ENCODE measurements at regions not wholly inside any gene's neighbourhood (a gene's known extent, or its start where the extent isn't known, plus 50 kb on each side); places are given as distances from the start of the nearest gene placed in this dataset.

GRCh38 chr15:37582852-37583251, 351.6 kb upstream of the TMCO5A start:
- H3K4me3 ChIP-seq (ENCODE audit: low read depth, low read length), result no peak overlapping the region
- H3K27ac ChIP-seq (ENCODE audit: low read depth, low read length), result no peak overlapping the region
- no peaks in the 10 kb centered on the region for H3K27me3 ChIP-seq (ENCODE audit: control insufficient read depth, insufficient read depth, low read length)
- no peaks in the 10 kb centered on the region for H3K36me3 ChIP-seq (ENCODE audit: control insufficient read depth, insufficient read depth, low read length)
- peaks cover 5% of the 10 kb centered on the region for H3K9me3 ChIP-seq (ENCODE audit: control insufficient read depth, insufficient read depth, low read length)
- WGBS (ENCODE audit: insufficient coverage), result 97% methylated on average over 5 of the region's 5 CpGs
- no peak for DNase-seq (ENCODE audit: low read depth in 4 of 6, low spot score in 6 of 6)
- H3K4me1 ChIP-seq (ENCODE audit: control insufficient read depth, insufficient read depth, low read length), result no peaks in the 10 kb centered on the region

DNA sequence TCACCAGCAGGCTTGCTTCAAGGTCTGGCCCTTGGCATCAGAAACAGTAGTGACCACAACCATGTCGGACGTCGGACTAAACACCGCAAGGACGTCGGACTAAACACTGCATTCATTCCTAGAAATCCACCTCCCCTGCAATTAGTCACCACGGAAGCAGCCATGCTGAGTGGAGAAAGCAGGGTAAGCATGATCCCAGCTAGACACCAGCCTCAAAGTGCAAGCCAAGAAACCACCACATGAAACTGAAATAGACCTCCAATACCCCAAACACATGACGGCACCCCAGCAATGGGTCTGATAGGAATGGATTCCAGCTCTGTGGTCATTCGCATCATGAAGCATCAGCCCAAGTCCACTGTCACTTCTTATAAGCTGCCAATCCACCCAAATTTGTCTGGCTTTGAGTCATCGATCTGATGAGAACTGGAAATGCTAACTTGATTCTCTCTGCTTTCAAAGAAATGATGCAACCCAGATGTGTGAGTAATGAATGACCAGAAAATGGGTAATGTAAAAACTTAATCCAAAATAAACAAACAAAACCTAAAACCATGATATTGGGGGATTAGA, 348.3 kb upstream of the TMCO5A start:
- no peaks in the 10 kb centered on the region for H3K4me1 ChIP-seq (ENCODE audit: control insufficient read depth, insufficient read depth, low read length)
- DNase-seq (ENCODE audit: low read depth in 4 of 6, low spot score in 6 of 6), result no peak

GRCh38 chr15:37586976-37587375, 347.5 kb upstream of the TMCO5A start:
- no peak overlapping the region for H3K4me3 ChIP-seq (ENCODE audit: low read depth, low read length)
- 85% methylated on average over 4 of the region's 7 CpGs for whole genome bisulfite sequencing (ENCODE audit: insufficient coverage)
- H3K4me1 ChIP-seq (ENCODE audit: control insufficient read depth, insufficient read depth, low read length), result no peaks in the 10 kb centered on the region
- no peak for DNase-seq (ENCODE audit: low read depth in 4 of 6, low spot score in 6 of 6)
- H3K36me3 ChIP-seq (ENCODE audit: control insufficient read depth, insufficient read depth, low read length), result no peaks in the 10 kb centered on the region
- H3K27ac ChIP-seq (ENCODE audit: low read depth, low read length), result no peak overlapping the region
- H3K9me3 ChIP-seq (ENCODE audit: control insufficient read depth, insufficient read depth, low read length), result peaks cover 4% of the 10 kb centered on the region
- no peaks in the 10 kb centered on the region for H3K27me3 ChIP-seq (ENCODE audit: control insufficient read depth, insufficient read depth, low read length)

More for the DNA sequence above, 348.3 kb upstream of the TMCO5A start:
- 95% methylated on average over 8 of the region's 10 CpGs for WGBS (ENCODE audit: insufficient coverage)
- Histone ChIP-seq H3K4me3 (ENCODE audit: low read depth, low read length) (no peak overlapping the region), H3K27ac (ENCODE audit: low read depth, low read length) (no peak overlapping the region), H3K36me3 (ENCODE audit: control insufficient read depth, insufficient read depth, low read length) (no peaks in the 10 kb centered on the region), H3K27me3 (ENCODE audit: control insufficient read depth, insufficient read depth, low read length) (no peaks in the 10 kb centered on the region), H3K9me3 (ENCODE audit: control insufficient read depth, insufficient read depth, low read length) (peaks cover 5% of the 10 kb centered on the region)

GRCh38 chr15:37594417-37594816, 340.0 kb upstream of the TMCO5A start:
- no peak overlapping the region for H3K27ac ChIP-seq (ENCODE audit: low read depth, low read length)
- 71% methylated on average over 1 of the region's 2 CpGs for WGBS (ENCODE audit: insufficient coverage)
- peak in 1 of 6 donors; percentile 37 for DNase-seq (ENCODE audit: low read depth in 4 of 6, low spot score in 6 of 6)

GRCh38 chr15:37595426-37595970, 338.9 kb upstream of the TMCO5A start:
- DNase-seq (ENCODE audit: low read depth in 4 of 6, low spot score in 6 of 6), result peak in 1 of 6 donors; percentile 34

More at GRCh38 chr15:37594417-37594816, 340.0 kb upstream of the TMCO5A start:
- Histone ChIP-seq H3K4me3 (ENCODE audit: low read depth, low read length) (no peak overlapping the region), H3K27me3 (ENCODE audit: control insufficient read depth, insufficient read depth, low read length) (no peaks in the 10 kb centered on the region), H3K36me3 (ENCODE audit: control insufficient read depth, insufficient read depth, low read length) (no peaks in the 10 kb centered on the region), H3K9me3 (ENCODE audit: control insufficient read depth, insufficient read depth, low read length) (no peaks in the 10 kb centered on the region), H3K4me1 (ENCODE audit: control insufficient read depth, insufficient read depth, low read length) (no peaks in the 10 kb centered on the region)

GRCh38 chr15:37599156-37599555, 335.3 kb upstream of the TMCO5A start:
- Histone ChIP-seq H3K27me3 (ENCODE audit: control insufficient read depth, insufficient read depth, low read length) (no peaks in the 10 kb centered on the region), H3K27ac (ENCODE audit: low read depth, low read length) (no peak overlapping the region), H3K4me1 (ENCODE audit: control insufficient read depth, insufficient read depth, low read length) (no peaks in the 10 kb centered on the region), H3K36me3 (ENCODE audit: control insufficient read depth, insufficient read depth, low read length) (no peaks in the 10 kb centered on the region), H3K4me3 (ENCODE audit: low read depth, low read length) (no peak overlapping the region), H3K9me3 (ENCODE audit: control insufficient read depth, insufficient read depth, low read length) (no peaks in the 10 kb centered on the region)
- peak in 1 of 6 donors; percentile 76 for DNase-seq (ENCODE audit: low read depth in 4 of 6, low spot score in 6 of 6)
- 76% methylated on average over 6 of the region's 7 CpGs for WGBS (ENCODE audit: insufficient coverage)

More at GRCh38 chr15:37595426-37595970, 338.9 kb upstream of the TMCO5A start:
- no peaks in the 10 kb centered on the region for H3K27me3 ChIP-seq (ENCODE audit: control insufficient read depth, insufficient read depth, low read length)
- WGBS (ENCODE audit: insufficient coverage), result 72% methylated on average over 3 of the region's 4 CpGs
- no peak overlapping the region for H3K27ac ChIP-seq (ENCODE audit: low read depth, low read length)
- no peaks in the 10 kb centered on the region for H3K36me3 ChIP-seq (ENCODE audit: control insufficient read depth, insufficient read depth, low read length)
- H3K9me3 ChIP-seq (ENCODE audit: control insufficient read depth, insufficient read depth, low read length), result no peaks in the 10 kb centered on the region
- H3K4me1 ChIP-seq (ENCODE audit: control insufficient read depth, insufficient read depth, low read length), result no peaks in the 10 kb centered on the region
- H3K4me3 ChIP-seq (ENCODE audit: low read depth, low read length), result no peak overlapping the region

- Histone ChIP-seq H3K27ac (ENCODE audit: low read depth, low read length) (no peak overlapping the region), H3K36me3 (ENCODE audit: control insufficient read depth, insufficient read depth, low read length) (no peaks in the 10 kb centered on the region), H3K4me1 (ENCODE audit: control insufficient read depth, insufficient read depth, low read length) (no peaks in the 10 kb centered on the region), H3K27me3 (ENCODE audit: control insufficient read depth, insufficient read depth, low read length) (no peaks in the 10 kb centered on the region), H3K4me3 (ENCODE audit: low read depth, low read length) (no peak overlapping the region), H3K9me3 (ENCODE audit: control insufficient read depth, insufficient read depth, low read length) (no peaks in the 10 kb centered on the region)
- no peak for DNase-seq (ENCODE audit: low read depth in 4 of 6, low spot score in 6 of 6)
- WGBS (ENCODE audit: insufficient coverage), result no CpG with 5 or more reads among the region's 1 CpG
These were observed 318.2 kb upstream of the TMCO5A start for GRCh38 chr15:37616215-37616614.

GRCh38 chr15:37618353-37618752, 316.1 kb upstream of the TMCO5A start:
- Histone ChIP-seq H3K4me3 (ENCODE audit: low read depth, low read length) (no peak overlapping the region), H3K36me3 (ENCODE audit: control insufficient read depth, insufficient read depth, low read length) (no peaks in the 10 kb centered on the region), H3K9me3 (ENCODE audit: control insufficient read depth, insufficient read depth, low read length) (no peaks in the 10 kb centered on the region), H3K4me1 (ENCODE audit: control insufficient read depth, insufficient read depth, low read length) (no peaks in the 10 kb centered on the region), H3K27ac (ENCODE audit: low read depth, low read length) (no peak overlapping the region), H3K27me3 (ENCODE audit: control insufficient read depth, insufficient read depth, low read length) (no peaks in the 10 kb centered on the region)
- DNase-seq (ENCODE audit: low read depth in 4 of 6, low spot score in 6 of 6), result no peak

- DNase-seq (ENCODE audit: low read depth in 4 of 6, low spot score in 6 of 6), result no peak
- Histone ChIP-seq H3K27ac (ENCODE audit: low read depth, low read length) (no peak overlapping the region), H3K27me3 (ENCODE audit: control insufficient read depth, insufficient read depth, low read length) (no peaks in the 10 kb centered on the region), H3K9me3 (ENCODE audit: control insufficient read depth, insufficient read depth, low read length) (no peaks in the 10 kb centered on the region), H3K4me3 (ENCODE audit: low read depth, low read length) (no peak overlapping the region), H3K4me1 (ENCODE audit: control insufficient read depth, insufficient read depth, low read length) (no peaks in the 10 kb centered on the region), H3K36me3 (ENCODE audit: control insufficient read depth, insufficient read depth, low read length) (no peaks in the 10 kb centered on the region)
- 100% methylated on average over 1 of the region's 2 CpGs for WGBS (ENCODE audit: insufficient coverage)
These were observed 314.9 kb upstream of the TMCO5A start for GRCh38 chr15:37619358-37620042.

DNA sequence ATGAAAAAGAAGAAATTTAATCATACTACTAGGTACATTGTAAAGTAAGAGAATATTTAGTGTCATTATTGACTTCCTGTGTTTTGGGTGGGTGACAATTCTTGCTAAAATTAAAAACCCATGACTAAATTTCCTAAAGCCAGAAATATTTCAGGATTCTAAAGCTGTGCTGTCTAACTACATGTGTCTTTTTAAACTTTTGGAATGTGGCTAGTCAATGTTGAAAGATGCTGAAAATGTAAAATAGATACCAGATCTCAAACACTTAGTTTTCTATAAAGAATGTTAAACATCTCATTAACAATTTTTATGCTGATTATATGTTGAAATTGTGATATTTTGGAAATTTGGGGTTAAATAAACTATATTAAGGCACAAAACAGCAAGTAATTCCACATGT, 308.9 kb upstream of the TMCO5A start:
- Histone ChIP-seq H3K4me1 (ENCODE audit: control insufficient read depth, insufficient read depth, low read length) (no peaks in the 10 kb centered on the region), H3K36me3 (ENCODE audit: control insufficient read depth, insufficient read depth, low read length) (no peaks in the 10 kb centered on the region), H3K27me3 (ENCODE audit: control insufficient read depth, insufficient read depth, low read length) (no peaks in the 10 kb centered on the region), H3K9me3 (ENCODE audit: control insufficient read depth, insufficient read depth, low read length) (no peaks in the 10 kb centered on the region), H3K27ac (ENCODE audit: low read depth, low read length) (no peak overlapping the region), H3K4me3 (ENCODE audit: low read depth, low read length) (no peak overlapping the region)
- no peak for DNase-seq (ENCODE audit: low read depth in 4 of 6, low spot score in 6 of 6)
